H1 (cell line): ENCODE measurements at regions not wholly inside any gene's neighbourhood (a gene's known extent, or its start where the extent isn't known, plus 50 kb on each side); places are given as distances from the start of the nearest gene placed in this dataset.

Experiments
- CTCF ChIA-PET: fragments of 300-600 bp; sonication (Branson Sonifier 250); formaldehyde crosslinking; loops from one replicate; lab custom pipeline; 2021; ENCODE audit not compliant: partially characterized antibody; lab: Charles Lee
- POLR2A ChIA-PET: fragments of 300-600 bp; sonication (Branson Sonifier 250); formaldehyde crosslinking; loops from one replicate; lab custom pipeline; 2021; ENCODE audit warnings: inconsistent platforms; ENCODE audit not compliant: partially characterized antibody; lab: Charles Lee
- DNase-seq, 2 experiments: peaks; one replicate each; pipeline versions ENCODE4 v3.0.0 to v3.0.0-alpha.2; 2010 to 2022; ENCODE audit warnings: low spot score in 2 of 2, low read depth in 1 of 2, mixed read lengths in 1 of 2
- FAIRE-seq: peaks from 2 replicates; lab custom pipeline; 2011; peaks lifted over from hg19 to GRCh38; lab: Jason Lieb, UNC
- H2AFZ ChIP-seq: 2 replicates; pipeline ENCODE4 v1.8.1; 2012; ENCODE audit warnings: low read length, inconsistent platforms
- H2AK5ac ChIP-seq: 2 replicates; pipeline ENCODE4 v1.6.1; 2013; ENCODE audit warnings: low read depth, low read length
- H2BK120ac ChIP-seq: replicated peaks from 2 replicates; pipeline ENCODE3; 2013; ENCODE audit warnings: low read depth, low read length, inconsistent platforms
- H2BK12ac ChIP-seq: 2 replicates; pipeline ENCODE4 v1.6.1; 2013; ENCODE audit warnings: low read depth, low read length
- H2BK15ac ChIP-seq: 2 replicates; pipeline ENCODE4 v1.6.1; 2013; ENCODE audit warnings: low read length
- H2BK20ac ChIP-seq: 2 replicates; pipeline ENCODE4 v1.6.1; 2013; ENCODE audit warnings: low read length
- H2BK5ac ChIP-seq: 2 replicates; pipeline ENCODE4 v1.6.1; 2013; ENCODE audit warnings: low read depth, low read length
- H3K14ac ChIP-seq: 2 replicates; pipeline ENCODE4 v1.6.1; 2013; ENCODE audit warnings: inconsistent platforms; ENCODE audit not compliant: insufficient read length
- H3K18ac ChIP-seq: 2 replicates; pipeline ENCODE4 v1.6.1; 2013; ENCODE audit warnings: low read length; ENCODE audit errors: extremely low read depth
- H3K23ac ChIP-seq: 2 replicates; pipeline ENCODE4 v1.6.1; 2013; ENCODE audit warnings: inconsistent platforms; ENCODE audit not compliant: insufficient read length
- H3K23me2 ChIP-seq: 2 replicates; pipeline ENCODE4 v1.6.1; 2013; ENCODE audit warnings: low read depth, low read length
- H3K27ac ChIP-seq: 2 replicates; pipeline ENCODE4 v1.6.1; 2011; ENCODE audit warnings: low read depth, low read length, inconsistent platforms
- H3K27me3 ChIP-seq, 4 experiments: replicated peaks in 1 of 4; 1 replicate in 1 of 4; 2 replicates in 3 of 4; pipeline versions ENCODE4 v1.6.1 to v1.8.1; 2011 to 2013; ENCODE audit warnings: low read length in 3 of 4, mild to moderate bottlenecking in 3 of 4, inconsistent platforms in 2 of 4, mixed read lengths in 2 of 4, moderate library complexity in 1 of 4; ENCODE audit not compliant: control insufficient read depth in 3 of 4, insufficient read depth in 3 of 4; ENCODE audit errors: extremely low read depth in 1 of 4
- H3K36me3 ChIP-seq, 4 experiments: 2 replicates each; pipeline versions ENCODE4 v1.6.1 to v1.8.1; 2011 to 2013; ENCODE audit warnings: mild to moderate bottlenecking in 4 of 4, low read length in 3 of 4, moderate library complexity in 2 of 4, control low read depth in 1 of 4, inconsistent platforms in 1 of 4; ENCODE audit not compliant: insufficient read depth in 4 of 4, control insufficient read depth in 2 of 4
- H3K4ac ChIP-seq: replicated peaks from 2 replicates; pipeline ENCODE3; 2013; ENCODE audit warnings: low read length, low read depth, mixed read lengths, inconsistent platforms; ENCODE audit not compliant: insufficient read length
- H3K4me1 ChIP-seq, 4 experiments: replicated peaks in 1 of 4; 1 replicate in 1 of 4; 2 replicates in 3 of 4; pipeline versions ENCODE4 v1.6.1 to v1.8.1; 2011 to 2013; ENCODE audit warnings: low read length in 3 of 4, inconsistent platforms in 2 of 4, mixed read lengths in 1 of 4; ENCODE audit not compliant: insufficient read depth in 4 of 4, control insufficient read depth in 3 of 4
- H3K4me2 ChIP-seq, 2 experiments: 2 replicates each; pipeline versions ENCODE4 v1.6.1 to v1.8.1; 2011 to 2013; ENCODE audit warnings: low read depth in 2 of 2, low read length in 2 of 2, control low read depth in 1 of 2, inconsistent platforms in 1 of 2, mild to moderate bottlenecking in 1 of 2; ENCODE audit not compliant: insufficient read depth in 1 of 2
- H3K4me3 ChIP-seq, 4 experiments: fragments of 200-600, 300-600 bp in 1 of 4; sonication (generic), shearing (Covaris generic), sonication (Bioruptor Twin) in 1 of 4; 2 replicates each; pipeline versions ENCODE4 v1.5.1 to v1.8.1; 2011 to 2016; ENCODE audit warnings: low read length in 4 of 4, low read depth in 3 of 4, control low read depth in 2 of 4, inconsistent platforms in 2 of 4, mild to moderate bottlenecking in 2 of 4, mixed read lengths in 1 of 4, moderate library complexity in 1 of 4; ENCODE audit not compliant: insufficient read depth in 2 of 4; ENCODE audit errors: extremely low read depth in 1 of 4
- H3K56ac ChIP-seq: replicated peaks from 2 replicates; pipeline ENCODE3; 2013; ENCODE audit warnings: low read depth, mild to moderate bottlenecking, mixed read lengths, low read length, inconsistent platforms; ENCODE audit not compliant: insufficient read length
- H3K79me1 ChIP-seq: 2 replicates; pipeline ENCODE4 v1.6.1; 2013; ENCODE audit warnings: low read depth, low read length, control low read depth
- H3K79me2 ChIP-seq, 2 experiments: 2 replicates each; pipeline versions ENCODE4 v1.6.1 to v1.8.1; 2012 to 2013; ENCODE audit warnings: low read length in 2 of 2, mild to moderate bottlenecking in 2 of 2, inconsistent platforms in 1 of 2; ENCODE audit not compliant: insufficient read depth in 2 of 2, control insufficient read depth in 1 of 2
- H3K9ac ChIP-seq, 4 experiments: replicated peaks in 1 of 4; 1 replicate in 1 of 4; 2 replicates in 3 of 4; pipeline versions ENCODE4 v1.6.1 to v1.8.1; 2011 to 2013; ENCODE audit warnings: low read depth in 3 of 4, low read length in 3 of 4, control low read depth in 2 of 4, mild to moderate bottlenecking in 2 of 4, moderate library complexity in 2 of 4, inconsistent platforms in 1 of 4; ENCODE audit errors: extremely low read depth in 1 of 4
- H3K9me3 ChIP-seq, 2 experiments: 2 replicates each; pipeline versions ENCODE4 v1.6.1 to v1.8.1; 2012 to 2013; ENCODE audit warnings: mild to moderate bottlenecking in 2 of 2, moderate library complexity in 2 of 2, control low read depth in 1 of 2, inconsistent platforms in 1 of 2, low read depth in 1 of 2, low read length in 1 of 2, mixed read lengths in 1 of 2; ENCODE audit not compliant: insufficient read depth in 2 of 2
- H4K20me1 ChIP-seq, 2 experiments: replicated peaks in 1 of 2; 2 replicates each; pipeline versions ENCODE3 to v1.8.1; 2011 to 2013; ENCODE audit warnings: inconsistent platforms in 2 of 2, low read length in 2 of 2, mild to moderate bottlenecking in 1 of 2; ENCODE audit not compliant: insufficient read depth in 2 of 2, control insufficient read depth in 1 of 2
- H4K5ac ChIP-seq: 2 replicates; pipeline ENCODE4 v1.6.1; 2013; ENCODE audit warnings: low read length, low read depth, mixed read lengths, inconsistent platforms; ENCODE audit not compliant: insufficient read length
- H4K8ac ChIP-seq: 2 replicates; pipeline ENCODE4 v1.8.0; 2013; ENCODE audit warnings: mild to moderate bottlenecking, moderate library complexity, low read length, inconsistent platforms; ENCODE audit not compliant: insufficient read depth; ENCODE audit errors: extremely low read depth
- H4K91ac ChIP-seq: replicated peaks from 2 replicates; pipeline ENCODE3; 2013; ENCODE audit warnings: low read length, mixed read lengths, inconsistent platforms; ENCODE audit not compliant: insufficient read length
- EZH2 ChIP-seq: fragments of 200-600 bp; sonication (generic); IDR thresholded peaks from 2 replicates; pipeline ENCODE4 v1.7.1; 2012; ENCODE audit warnings: low read depth, mild to moderate bottlenecking, moderate library complexity, low read length, inconsistent platforms; ENCODE audit not compliant: severe bottlenecking
- GABPA ChIP-seq: IDR thresholded peaks from 2 replicates; pipeline ENCODE4 v1.6.1; 2011; ENCODE audit warnings: mild to moderate bottlenecking, low read length, moderate library complexity, borderline replicate concordance; ENCODE audit not compliant: insufficient read depth
- KDM4A ChIP-seq: IDR thresholded peaks from one replicate; pipeline ENCODE4 v1.7.1; 2012; ENCODE audit warnings: low read depth, mild to moderate bottlenecking, moderate library complexity, low read length, inconsistent platforms; ENCODE audit not compliant: severe bottlenecking
- SUZ12 ChIP-seq: fragments of 200-600 bp; sonication (generic); IDR thresholded peaks from 2 replicates; pipeline ENCODE4 v1.6.1; 2012; ENCODE audit warnings: mild to moderate bottlenecking, inconsistent platforms, low read length, moderate library complexity, mixed read lengths
- WGBS, 2 experiments: shearing (Covaris generic) in 1 of 2; methylation state at CpG; one replicate each; pipeline versions ENCODE4 v1.1.6 to v1.1.7; 2013 to 2015; ENCODE audit warnings: low lambda C conversion rate in 2 of 2, mixed read lengths in 2 of 2, inconsistent platforms in 1 of 2, low coverage in 1 of 2, missing lambda C conversion rate in 1 of 2; ENCODE audit not compliant: insufficient replicate concordance in 2 of 2, insufficient coverage in 1 of 2, insufficient read length in 1 of 2; ENCODE audit errors: extremely low coverage in 1 of 2, missing lambda C conversion rate in 1 of 2; 5-methylcytosine and 5-hydroxymethylcytosine counted together
- TF ChIP-seq, protein P1 (sequence below): IDR thresholded peaks from 2 replicates; pipeline ENCODE4 v1.6.1; 2012; ENCODE audit warnings: inconsistent platforms
- TF ChIP-seq, protein P2 (sequence below): IDR thresholded peaks from 2 replicates; pipeline ENCODE4 v1.6.1; 2011; ENCODE audit warnings: low read length, improper control_type of control experiment

DNA sequence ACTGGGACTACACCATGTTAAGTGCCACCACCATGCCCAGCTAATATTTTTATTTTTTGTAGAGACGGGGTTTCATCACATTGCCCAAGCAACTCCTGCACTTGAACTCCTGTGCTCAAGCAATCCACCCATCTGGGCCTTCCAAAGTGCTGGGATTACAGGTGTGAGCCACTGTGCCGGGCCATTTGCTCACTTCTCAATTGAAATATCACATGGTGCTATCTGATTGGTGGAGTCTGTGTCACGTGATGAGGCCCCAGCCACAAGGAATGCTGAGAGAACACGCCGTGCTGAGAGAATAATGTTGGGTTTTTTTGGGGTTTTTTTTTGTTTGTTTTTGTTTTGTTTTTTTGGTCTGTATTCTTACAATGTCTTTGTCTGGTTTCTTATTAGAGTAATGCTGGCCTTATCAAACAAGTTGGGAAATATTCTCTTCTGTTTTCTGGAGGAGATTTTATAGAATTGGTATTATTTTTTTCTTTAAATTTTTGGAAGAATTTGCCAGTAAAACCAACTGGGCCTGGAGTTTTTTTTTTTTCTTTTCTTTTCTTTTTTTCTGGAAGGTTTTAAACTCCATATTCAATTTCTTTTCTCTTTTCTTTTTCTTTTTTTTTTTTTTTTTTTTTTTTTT, 183.2 kb upstream of the KCNG1 start:
- FAIRE-seq (no peak), DNase-seq (no peak)
- no peak overlapping the region for H3K23ac ChIP-seq
- 86% methylated on average over 5 of the region's 5 CpGs; no CpG with 5 or more reads in 1 of the 2 experiments for WGBS, 2 experiments
- H2BK12ac ChIP-seq, result no peak overlapping the region
- no peak overlapping the region for H3K4ac ChIP-seq
- no peak overlapping the region for H3K4me3 ChIP-seq
- POLR2A ChIA-PET, result no interaction called here
- no peak overlapping the region for H3K27ac ChIP-seq
- no peak overlapping the region for H4K5ac ChIP-seq
- no peak overlapping the region for H2AFZ ChIP-seq
- H3K9ac ChIP-seq, result no peak overlapping the region
- H3K4me1 ChIP-seq, result no peaks in the 10 kb centered on the region
- H2BK120ac ChIP-seq, result no peak overlapping the region
- H3K4me2 ChIP-seq, result no peak overlapping the region
- no peak overlapping the region for H4K8ac ChIP-seq
- no peaks in the 10 kb centered on the region for H3K9me3 ChIP-seq
- TF ChIP-seq, protein P1, sequence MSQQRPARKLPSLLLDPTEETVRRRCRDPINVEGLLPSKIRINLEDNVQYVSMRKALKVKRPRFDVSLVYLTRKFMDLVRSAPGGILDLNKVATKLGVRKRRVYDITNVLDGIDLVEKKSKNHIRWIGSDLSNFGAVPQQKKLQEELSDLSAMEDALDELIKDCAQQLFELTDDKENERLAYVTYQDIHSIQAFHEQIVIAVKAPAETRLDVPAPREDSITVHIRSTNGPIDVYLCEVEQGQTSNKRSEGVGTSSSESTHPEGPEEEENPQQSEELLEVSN, result peak; percentile 50; the same call in 1 of the 2 replicates
- TF ChIP-seq SUZ12 (no peak), GABPA (no peak), EZH2 (no peak), KDM4A (no peak)
- TF ChIP-seq, protein P2, sequence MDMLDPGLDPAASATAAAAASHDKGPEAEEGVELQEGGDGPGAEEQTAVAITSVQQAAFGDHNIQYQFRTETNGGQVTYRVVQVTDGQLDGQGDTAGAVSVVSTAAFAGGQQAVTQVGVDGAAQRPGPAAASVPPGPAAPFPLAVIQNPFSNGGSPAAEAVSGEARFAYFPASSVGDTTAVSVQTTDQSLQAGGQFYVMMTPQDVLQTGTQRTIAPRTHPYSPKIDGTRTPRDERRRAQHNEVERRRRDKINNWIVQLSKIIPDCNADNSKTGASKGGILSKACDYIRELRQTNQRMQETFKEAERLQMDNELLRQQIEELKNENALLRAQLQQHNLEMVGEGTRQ, result peak; percentile 55
- H3K18ac ChIP-seq, result no peak overlapping the region
- H2BK5ac ChIP-seq, result no peak overlapping the region
- H3K27me3 ChIP-seq, result no peaks in the 10 kb centered on the region; a peak in 2 of 7 replicates
- H3K56ac ChIP-seq, result no peak overlapping the region
- no peak overlapping the region for H2BK20ac ChIP-seq
- no peaks in the 10 kb centered on the region for H3K36me3 ChIP-seq
- H3K23me2 ChIP-seq, result no peaks in the 10 kb centered on the region
- H3K79me1 ChIP-seq, result no peaks in the 10 kb centered on the region
- no peak overlapping the region for H2BK15ac ChIP-seq
- no peaks in the 10 kb centered on the region for H4K20me1 ChIP-seq
- H3K79me2 ChIP-seq, result no peaks in the 10 kb centered on the region
- no peak overlapping the region for H2AK5ac ChIP-seq
- CTCF ChIA-PET, result interaction anchor here (1.8 kb wide), 1 partner anchor 101 kb away, joined by 8 read pairs; no protein-coding TSS in a partner anchor
- H3K14ac ChIP-seq, result no peak overlapping the region
- H4K91ac ChIP-seq, result no peak overlapping the region
